A549 (cell line): ENCODE measurements at regions not wholly inside any gene's neighbourhood (a gene's known extent, or its start where the extent isn't known, plus 50 kb on each side); places are given as distances from the start of the nearest gene placed in this dataset.

Source experiments
- BCL3 ChIP-seq: fragments of >200 bp; sonication (Bioruptor Twin); formaldehyde crosslinking; IDR thresholded peaks from 3 replicates; pipeline ENCODE4 v1.6.1; 2016
- BHLHE40 ChIP-seq: IDR thresholded peaks from 2 replicates; pipeline ENCODE4 v1.6.1; 2012; ENCODE audit warnings: low read depth, low read length, inconsistent platforms
- CTCF ChIP-seq: fragments of >200 bp; sonication (Bioruptor Twin); formaldehyde crosslinking; IDR thresholded peaks from 3 replicates; pipeline ENCODE4 v1.5.1; 2016
- EHF ChIP-seq: fragments of 250-450 bp; sonication (Bioruptor Pico); IDR thresholded peaks from 2 replicates; pipeline ENCODE4 v1.5.0; 2020; ENCODE audit warnings: mild to moderate bottlenecking
- POLR2A ChIP-seq: IDR thresholded peaks from 2 replicates; pipeline ENCODE4 v1.6.1; 2012; ENCODE audit warnings: mild to moderate bottlenecking, low read length
- RCOR1 ChIP-seq: fragments of 150-350 bp; IDR thresholded peaks from 2 replicates; pipeline ENCODE4 v1.6.1; 2014; ENCODE audit warnings: antibody characterized with exemption, low read length, low read depth
- ZFP36 ChIP-seq: fragments of 450-650 bp; IDR thresholded peaks from 2 replicates; pipeline ENCODE4 v1.6.1; 2014; ENCODE audit warnings: borderline replicate concordance; ENCODE audit not compliant: partially characterized antibody
- ZNF302 ChIP-seq: fragments of 250-450 bp; sonication (Bioruptor Pico); IDR thresholded peaks from 2 replicates; pipeline ENCODE4 v1.9.0; 2021; ENCODE audit warnings: inconsistent platforms, mild to moderate bottlenecking, moderate library complexity
- ZSCAN20 ChIP-seq: fragments of 250-450 bp; sonication (Bioruptor Pico); IDR thresholded peaks from 2 replicates; pipeline ENCODE4 v1.8.0; 2022; ENCODE audit warnings: mild to moderate bottlenecking, moderate library complexity

GRCh38 chr18:68543344-68543743, 171.6 kb downstream of the TMX3 start:
- no peak for TF ChIP-seq BCL3
- no peak for TF ChIP-seq ZFP36
- no peak for TF ChIP-seq ZNF302 (CRISPR knock-in tag)
- no peak for TF ChIP-seq CTCF
- TF ChIP-seq RCOR1 = no peak
- TF ChIP-seq EHF (CRISPR knock-in tag) = no peak
- TF ChIP-seq POLR2A = no peak
- TF ChIP-seq ZSCAN20 (CRISPR knock-in tag) = no peak
- TF ChIP-seq BHLHE40 = no peak
